ENCODE measurements at regions not wholly inside any gene's neighbourhood (a gene's known extent, or its start where the extent isn't known, plus 50 kb on each side); places are given as distances from the start of the nearest gene placed in this dataset.

- H3K27ac ChIP-seq (ENCODE audit: low read depth, low read length, severe bottlenecking) = no peak overlapping the region
- no peaks in the 10 kb centered on the region for H3K36me3 ChIP-seq (ENCODE audit: control insufficient read depth, insufficient read depth, low read length)
- 100% methylated on average over 1 of the region's 2 CpGs for WGBS, 2 experiments (ENCODE audit: insufficient coverage in 2 of 2)
- no peak overlapping the region for H3K4me3 ChIP-seq (ENCODE audit: extremely low read depth, insufficient read depth, low read length, poor library complexity, severe bottlenecking)
- H3K4me1 ChIP-seq (ENCODE audit: control insufficient read depth, insufficient read depth, low read length, poor library complexity, severe bottlenecking) = no peaks in the 10 kb centered on the region
- H3K9me3 ChIP-seq (ENCODE audit: control insufficient read depth, low read length) = no peaks in the 10 kb centered on the region
These were observed 287.0 kb upstream of the SLC14A2 start for GRCh38 chr18:45328296-45328695.

GRCh38 chr18:45328811-45329210, 286.5 kb upstream of the SLC14A2 start:
- Histone ChIP-seq H3K36me3 (ENCODE audit: control insufficient read depth, insufficient read depth, low read length) (no peaks in the 10 kb centered on the region), H3K4me1 (ENCODE audit: control insufficient read depth, insufficient read depth, low read length, poor library complexity, severe bottlenecking) (no peaks in the 10 kb centered on the region), H3K27ac (ENCODE audit: low read depth, low read length, severe bottlenecking) (no peak overlapping the region), H3K9me3 (ENCODE audit: control insufficient read depth, low read length) (no peaks in the 10 kb centered on the region), H3K4me3 (ENCODE audit: extremely low read depth, insufficient read depth, low read length, poor library complexity, severe bottlenecking) (no peak overlapping the region)
- 91 to 95% methylated on average over 5 of the region's 6 CpGs for WGBS, 2 experiments (ENCODE audit: insufficient coverage in 2 of 2)

- no peaks in the 10 kb centered on the region for H3K9me3 ChIP-seq (ENCODE audit: control insufficient read depth, low read length)
- H3K4me1 ChIP-seq (ENCODE audit: control insufficient read depth, insufficient read depth, low read length, poor library complexity, severe bottlenecking) = no peaks in the 10 kb centered on the region
- H3K27ac ChIP-seq (ENCODE audit: low read depth, low read length, severe bottlenecking) = no peak overlapping the region
- no peaks in the 10 kb centered on the region for H3K36me3 ChIP-seq (ENCODE audit: control insufficient read depth, insufficient read depth, low read length)
- H3K4me3 ChIP-seq (ENCODE audit: extremely low read depth, insufficient read depth, low read length, poor library complexity, severe bottlenecking) = no peak overlapping the region
These were observed 286.0 kb upstream of the SLC14A2 start for GRCh38 chr18:45329316-45329715.

DNA sequence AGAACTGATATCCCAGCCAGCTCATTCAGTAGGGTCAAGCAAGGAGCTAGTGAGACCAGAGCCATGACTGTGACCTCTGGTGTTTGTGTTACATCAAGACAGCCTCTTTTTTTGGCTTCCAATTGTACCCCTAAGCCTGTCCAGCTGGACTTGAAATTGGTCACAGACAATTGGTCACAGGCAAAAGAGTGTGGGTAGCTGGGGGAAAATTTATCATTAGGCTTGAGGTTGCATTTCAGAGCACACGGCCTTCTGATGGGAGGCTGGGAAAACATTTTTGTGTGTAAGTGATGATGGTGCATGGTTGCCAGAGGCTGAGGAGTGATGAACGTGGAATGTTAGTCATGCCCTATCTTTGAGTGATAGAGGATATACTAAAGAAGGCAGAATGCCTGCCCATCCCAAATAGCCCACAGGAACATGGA, 285.1 kb upstream of the SLC14A2 start:
- Histone ChIP-seq H3K27ac (ENCODE audit: low read depth, low read length, severe bottlenecking) (no peak overlapping the region), H3K36me3 (ENCODE audit: control insufficient read depth, insufficient read depth, low read length) (no peaks in the 10 kb centered on the region), H3K9me3 (ENCODE audit: control insufficient read depth, low read length) (no peaks in the 10 kb centered on the region), H3K4me1 (ENCODE audit: control insufficient read depth, insufficient read depth, low read length, poor library complexity, severe bottlenecking) (no peaks in the 10 kb centered on the region), H3K4me3 (ENCODE audit: extremely low read depth, insufficient read depth, low read length, poor library complexity, severe bottlenecking) (no peak overlapping the region)
- WGBS, 2 experiments (ENCODE audit: insufficient coverage in 2 of 2) = 94 to 100% methylated on average over 1 to 2 of the region's 2 CpGs

- no peak overlapping the region for H3K4me3 ChIP-seq (ENCODE audit: extremely low read depth, insufficient read depth, low read length, poor library complexity, severe bottlenecking)
- H3K27ac ChIP-seq (ENCODE audit: low read depth, low read length, severe bottlenecking) = no peak overlapping the region
- H3K9me3 ChIP-seq (ENCODE audit: control insufficient read depth, low read length) = no peaks in the 10 kb centered on the region
- WGBS, 2 experiments (ENCODE audit: insufficient coverage in 2 of 2) = 86 to 100% methylated on average over 1 of the region's 1 CpG
- no peaks in the 10 kb centered on the region for H3K4me1 ChIP-seq (ENCODE audit: control insufficient read depth, insufficient read depth, low read length, poor library complexity, severe bottlenecking)
- H3K36me3 ChIP-seq (ENCODE audit: control insufficient read depth, insufficient read depth, low read length) = no peaks in the 10 kb centered on the region
These were observed 282.4 kb upstream of the SLC14A2 start for GRCh38 chr18:45332871-45333270.

GRCh38 chr18:45334191-45334590, 281.1 kb upstream of the SLC14A2 start:
- no peak overlapping the region for H3K4me3 ChIP-seq (ENCODE audit: extremely low read depth, insufficient read depth, low read length, poor library complexity, severe bottlenecking)
- no peaks in the 10 kb centered on the region for H3K9me3 ChIP-seq (ENCODE audit: control insufficient read depth, low read length)
- H3K27ac ChIP-seq (ENCODE audit: low read depth, low read length, severe bottlenecking) = no peak overlapping the region
- no peaks in the 10 kb centered on the region for H3K36me3 ChIP-seq (ENCODE audit: control insufficient read depth, insufficient read depth, low read length)
- H3K4me1 ChIP-seq (ENCODE audit: control insufficient read depth, insufficient read depth, low read length, poor library complexity, severe bottlenecking) = no peaks in the 10 kb centered on the region
- no CpG with 5 or more reads among the region's 1 CpG for WGBS, 2 experiments (ENCODE audit: insufficient coverage in 2 of 2)

- WGBS, 2 experiments (ENCODE audit: insufficient coverage in 2 of 2) = 26 to 32% methylated on average over 4 of the region's 4 CpGs
- Histone ChIP-seq H3K4me3 (ENCODE audit: extremely low read depth, insufficient read depth, low read length, poor library complexity, severe bottlenecking) (no peak overlapping the region), H3K9me3 (ENCODE audit: control insufficient read depth, low read length) (no peaks in the 10 kb centered on the region), H3K27ac (ENCODE audit: low read depth, low read length, severe bottlenecking) (no peak overlapping the region), H3K4me1 (ENCODE audit: control insufficient read depth, insufficient read depth, low read length, poor library complexity, severe bottlenecking) (no peaks in the 10 kb centered on the region), H3K36me3 (ENCODE audit: control insufficient read depth, insufficient read depth, low read length) (no peaks in the 10 kb centered on the region)
These were observed 279.8 kb upstream of the SLC14A2 start for GRCh38 chr18:45335282-45336043.

- no peaks in the 10 kb centered on the region for H3K36me3 ChIP-seq (ENCODE audit: control insufficient read depth, insufficient read depth, low read length)
- no peaks in the 10 kb centered on the region for H3K9me3 ChIP-seq (ENCODE audit: control insufficient read depth, low read length)
- H3K4me1 ChIP-seq (ENCODE audit: control insufficient read depth, insufficient read depth, low read length, poor library complexity, severe bottlenecking) = peaks cover 3% of the 10 kb centered on the region
- H3K4me3 ChIP-seq (ENCODE audit: extremely low read depth, insufficient read depth, low read length, poor library complexity, severe bottlenecking) = no peak overlapping the region
- no peak overlapping the region for H3K27ac ChIP-seq (ENCODE audit: low read depth, low read length, severe bottlenecking)
- WGBS, 2 experiments (ENCODE audit: insufficient coverage in 2 of 2) = 100% methylated on average over 1 of the region's 1 CpG; no CpG with 5 or more reads in 1 of the 2 experiments
These were observed 278.8 kb upstream of the SLC14A2 start for GRCh38 chr18:45336448-45336847.

- Histone ChIP-seq H3K36me3 (ENCODE audit: control insufficient read depth, insufficient read depth, low read length) (no peaks in the 10 kb centered on the region), H3K4me1 (ENCODE audit: control insufficient read depth, insufficient read depth, low read length, poor library complexity, severe bottlenecking) (peaks cover 3% of the 10 kb centered on the region), H3K4me3 (ENCODE audit: extremely low read depth, insufficient read depth, low read length, poor library complexity, severe bottlenecking) (no peak overlapping the region), H3K27ac (ENCODE audit: low read depth, low read length, severe bottlenecking) (no peak overlapping the region), H3K9me3 (ENCODE audit: control insufficient read depth, low read length) (no peaks in the 10 kb centered on the region)
- 83 to 90% methylated on average over 1 of the region's 1 CpG for WGBS, 2 experiments (ENCODE audit: insufficient coverage in 2 of 2)
These were observed 277.8 kb upstream of the SLC14A2 start for GRCh38 chr18:45337477-45337876.

GRCh38 chr18:45339810-45340550, 275.3 kb upstream of the SLC14A2 start:
- Histone ChIP-seq H3K36me3 (ENCODE audit: control insufficient read depth, insufficient read depth, low read length) (no peaks in the 10 kb centered on the region), H3K4me3 (ENCODE audit: extremely low read depth, insufficient read depth, low read length, poor library complexity, severe bottlenecking) (no peak overlapping the region), H3K27ac (ENCODE audit: low read depth, low read length, severe bottlenecking) (no peak overlapping the region), H3K4me1 (ENCODE audit: control insufficient read depth, insufficient read depth, low read length, poor library complexity, severe bottlenecking) (peaks cover 3% of the 10 kb centered on the region), H3K9me3 (ENCODE audit: control insufficient read depth, low read length) (no peaks in the 10 kb centered on the region)
- WGBS, 2 experiments (ENCODE audit: insufficient coverage in 2 of 2) = 60 to 66% methylated on average over 2 of the region's 4 CpGs

DNA sequence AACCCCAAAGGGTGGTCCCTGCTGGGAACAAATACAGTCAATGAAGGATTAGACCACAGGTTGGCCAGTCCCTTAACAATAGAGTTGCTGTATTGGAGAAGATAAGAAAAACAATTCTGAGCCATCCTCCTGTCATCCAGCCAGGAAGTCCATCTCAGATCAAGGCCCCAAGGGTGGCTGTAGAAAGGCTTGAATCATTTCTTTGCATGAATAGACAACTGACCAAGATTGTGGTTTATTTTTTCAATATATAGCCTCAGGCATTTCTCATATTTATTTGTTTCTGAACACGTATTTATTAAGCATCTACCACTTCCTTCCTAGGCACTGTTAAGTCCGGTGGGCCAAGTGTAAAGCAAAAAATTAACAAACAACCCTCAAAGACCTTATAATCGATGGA, 274.4 kb upstream of the SLC14A2 start:
- H3K4me3 ChIP-seq (ENCODE audit: extremely low read depth, insufficient read depth, low read length, poor library complexity, severe bottlenecking) = no peak overlapping the region
- H3K9me3 ChIP-seq (ENCODE audit: control insufficient read depth, low read length) = no peaks in the 10 kb centered on the region
- H3K27ac ChIP-seq (ENCODE audit: low read depth, low read length, severe bottlenecking) = no peak overlapping the region
- H3K36me3 ChIP-seq (ENCODE audit: control insufficient read depth, insufficient read depth, low read length) = no peaks in the 10 kb centered on the region
- peaks cover 3% of the 10 kb centered on the region for H3K4me1 ChIP-seq (ENCODE audit: control insufficient read depth, insufficient read depth, low read length, poor library complexity, severe bottlenecking)
- 43% methylated on average over 1 of the region's 3 CpGs; no CpG with 5 or more reads in 1 of the 2 experiments for WGBS, 2 experiments (ENCODE audit: insufficient coverage in 2 of 2)
